ENCODE measurements at regions not wholly inside any gene's neighbourhood (a gene's known extent, or its start where the extent isn't known, plus 50 kb on each side); places are given as distances from the start of the nearest gene placed in this dataset.
A peak's percentile ranks its signal among the peaks of the same experiment; 100 is the strongest.

- TF ChIP-seq MAX (IDR thresholded peaks at IDR 0.05; ENCODE audit: low read depth, low read length) (no peak), MYC (IDR thresholded peaks at IDR 0.05; ENCODE audit: low read depth, low read length) (no peak), CTCF (IDR thresholded peaks at IDR 0.05; ENCODE audit: low read depth, low read length) (no peak), POLR2A (IDR thresholded peaks at IDR 0.05; ENCODE audit: extremely low read depth, insufficient read length) (no peak)
- no peak overlapping the region for H3K4me3 ChIP-seq (ENCODE audit: low read depth, low read length)
- no peak for DNase-seq (ENCODE audit: low read depth)
Measured at GRCh38 chr6:140130074-140130473, 755.6 kb upstream of the CITED2 start.

- no peak overlapping the region for H3K4me3 ChIP-seq (ENCODE audit: low read depth, low read length)
- DNase-seq (ENCODE audit: low read depth): no peak
- no peak for TF ChIP-seq POLR2A (IDR thresholded peaks at IDR 0.05; ENCODE audit: extremely low read depth, insufficient read length)
- TF ChIP-seq CTCF (IDR thresholded peaks at IDR 0.05; ENCODE audit: low read depth, low read length): no peak
- no peak for TF ChIP-seq MAX (IDR thresholded peaks at IDR 0.05; ENCODE audit: low read depth, low read length)
Measured at GRCh38 chr6:140124498-140124897, 750.0 kb upstream of the CITED2 start.

- no peak for DNase-seq (ENCODE audit: low read depth)
- no peak overlapping the region for H3K4me3 ChIP-seq (ENCODE audit: low read depth, low read length)
- TF ChIP-seq POLR2A (IDR thresholded peaks at IDR 0.05; ENCODE audit: extremely low read depth, insufficient read length) (no peak), MYC (IDR thresholded peaks at IDR 0.05; ENCODE audit: low read depth, low read length) (no peak)
Measured at GRCh38 chr6:140108167-140108566, 733.7 kb upstream of the CITED2 start.

GRCh38 chr6:140107216-140107615 lies 732.8 kb upstream of the CITED2 start:
- no peak overlapping the region for H3K4me3 ChIP-seq (ENCODE audit: low read depth, low read length)
- TF ChIP-seq POLR2A (IDR thresholded peaks at IDR 0.05; ENCODE audit: extremely low read depth, insufficient read length) (no peak), MAX (IDR thresholded peaks at IDR 0.05; ENCODE audit: low read depth, low read length) (no peak), MYC (IDR thresholded peaks at IDR 0.05; ENCODE audit: low read depth, low read length) (no peak), CTCF (IDR thresholded peaks at IDR 0.05; ENCODE audit: low read depth, low read length) (no peak)
- no peak for DNase-seq (ENCODE audit: low read depth)

GRCh38 chr6:140105857-140106256 lies 731.4 kb upstream of the CITED2 start:
- DNase-seq (ENCODE audit: low read depth): peak; percentile 41
- TF ChIP-seq MYC (IDR thresholded peaks at IDR 0.05; ENCODE audit: low read depth, low read length): no peak
- TF ChIP-seq MAX (IDR thresholded peaks at IDR 0.05; ENCODE audit: low read depth, low read length): no peak
- no peak for TF ChIP-seq CTCF (IDR thresholded peaks at IDR 0.05; ENCODE audit: low read depth, low read length)
- no peak for TF ChIP-seq POLR2A (IDR thresholded peaks at IDR 0.05; ENCODE audit: extremely low read depth, insufficient read length)
- no peak overlapping the region for H3K4me3 ChIP-seq (ENCODE audit: low read depth, low read length)

GRCh38 chr6:140105241-140105640 lies 730.8 kb upstream of the CITED2 start:
- DNase-seq (ENCODE audit: low read depth): no peak
- no peak for TF ChIP-seq POLR2A (IDR thresholded peaks at IDR 0.05; ENCODE audit: extremely low read depth, insufficient read length)
- no peak for TF ChIP-seq CTCF (IDR thresholded peaks at IDR 0.05; ENCODE audit: low read depth, low read length)
- TF ChIP-seq MAX (IDR thresholded peaks at IDR 0.05; ENCODE audit: low read depth, low read length): no peak
- TF ChIP-seq MYC (IDR thresholded peaks at IDR 0.05; ENCODE audit: low read depth, low read length): no peak
- no peak overlapping the region for H3K4me3 ChIP-seq (ENCODE audit: low read depth, low read length)
